Smooth muscle cell (in vitro differentiated cells): ENCODE measurements at regions not wholly inside any gene's neighbourhood (a gene's known extent, or its start where the extent isn't known, plus 50 kb on each side); places are given as distances from the start of the nearest gene placed in this dataset.

Source experiments
- DNase-seq: peaks from one replicate; lab custom pipeline; 2025; ENCODE audit not compliant: unreplicated experiment; lab: John Stamatoyannopoulos, UW
- H2AFZ ChIP-seq: fragments of 200-600 bp; sonication (generic); 2 replicates; pipeline ENCODE4 v1.6.0; 2016; ENCODE audit warnings: antibody characterized with exemption, low read depth, mild to moderate bottlenecking
- H3F3A ChIP-seq: fragments of 200-600 bp; sonication (generic); 2 replicates; pipeline ENCODE4 v1.6.0; 2017; ENCODE audit warnings: antibody characterized with exemption, low read depth
- H3K27ac ChIP-seq: fragments of 200-600 bp; sonication (generic); 2 replicates; pipeline ENCODE4 v1.5.1; 2016; ENCODE audit warnings: low read depth, mild to moderate bottlenecking
- H3K27me3 ChIP-seq: fragments of 200-600 bp; sonication (generic); 2 replicates; pipeline ENCODE4 v1.6.1; 2016; ENCODE audit warnings: low read depth, mild to moderate bottlenecking
- H3K36me3 ChIP-seq: fragments of 200-600 bp; sonication (generic); 2 replicates; pipeline ENCODE4 v1.5.1; 2016; ENCODE audit warnings: low read depth
- H3K4me1 ChIP-seq: fragments of 200-600 bp; sonication (generic); 2 replicates; pipeline ENCODE4 v1.5.1; 2016; ENCODE audit warnings: low read depth
- H3K4me2 ChIP-seq: fragments of 200-600 bp; sonication (generic); 2 replicates; pipeline ENCODE4 v1.6.0; 2016; ENCODE audit warnings: mild to moderate bottlenecking
- H3K4me3 ChIP-seq: fragments of 200-600 bp; sonication (generic); 2 replicates; pipeline ENCODE4 v1.5.1; 2016; ENCODE audit warnings: mild to moderate bottlenecking
- H3K79me2 ChIP-seq: fragments of 200-600 bp; sonication (generic); 2 replicates; pipeline ENCODE4 v1.6.0; 2016; ENCODE audit warnings: low read depth, mild to moderate bottlenecking
- H3K9ac ChIP-seq: fragments of 200-600 bp; sonication (generic); 2 replicates; pipeline ENCODE4 v1.6.0; 2016; ENCODE audit warnings: low read depth
- H3K9me3 ChIP-seq: fragments of 200-600 bp; sonication (generic); replicated peaks from 2 replicates; pipeline ENCODE4 v1.5.1; 2016; ENCODE audit warnings: low read depth
- H4K20me1 ChIP-seq: fragments of 200-600 bp; sonication (generic); 2 replicates; pipeline ENCODE4 v1.6.0; 2016; ENCODE audit warnings: low read depth
- CTCF ChIP-seq: fragments of 200-600 bp; sonication (generic); IDR thresholded peaks from 2 replicates; pipeline ENCODE4 v1.5.1; 2017; ENCODE audit warnings: borderline replicate concordance, mild to moderate bottlenecking, antibody characterized with exemption; ENCODE audit not compliant: insufficient read depth, poor library complexity, severe bottlenecking
- WGBS: methylation state at CpG from one replicate; pipeline ENCODE4 v1.1.7; 2016; ENCODE audit warnings: low lambda C conversion rate; 5-methylcytosine and 5-hydroxymethylcytosine counted together

- no peaks in the 10 kb centered on the region for H3K27me3 ChIP-seq
- DNase-seq = no peak
- no peak overlapping the region for H3K4me3 ChIP-seq
- H3K9me3 ChIP-seq = no peaks in the 10 kb centered on the region
- 67% methylated on average over 1 of the region's 1 CpG for WGBS
- H3K4me1 ChIP-seq = no peaks in the 10 kb centered on the region
- no peaks in the 10 kb centered on the region for H3K79me2 ChIP-seq
- H3K9ac ChIP-seq = no peak overlapping the region
- H2AFZ ChIP-seq = no peak overlapping the region
- H3K27ac ChIP-seq = no peak overlapping the region
- no peaks in the 10 kb centered on the region for H4K20me1 ChIP-seq
- TF ChIP-seq CTCF = no peak
- no peaks in the 10 kb centered on the region for H3F3A ChIP-seq
- H3K4me2 ChIP-seq = no peak overlapping the region
- H3K36me3 ChIP-seq = no peaks in the 10 kb centered on the region
Observed at GRCh38 chr9:13755551-13755950, 476.1 kb upstream of the MPDZ start.

- H4K20me1 ChIP-seq = no peaks in the 10 kb centered on the region
- WGBS = 93% methylated on average over 3 of the region's 3 CpGs
- H3K36me3 ChIP-seq = no peaks in the 10 kb centered on the region
- H3K27me3 ChIP-seq = no peaks in the 10 kb centered on the region
- no peak overlapping the region for H3K4me3 ChIP-seq
- TF ChIP-seq CTCF = no peak
- H3K79me2 ChIP-seq = no peaks in the 10 kb centered on the region
- no peak for DNase-seq
- no peak overlapping the region for H3K27ac ChIP-seq
- H3K9ac ChIP-seq = no peak overlapping the region
- no peak overlapping the region for H3K4me2 ChIP-seq
- H3F3A ChIP-seq = no peaks in the 10 kb centered on the region
- H2AFZ ChIP-seq = no peak overlapping the region
- H3K9me3 ChIP-seq = no peaks in the 10 kb centered on the region
- H3K4me1 ChIP-seq = no peaks in the 10 kb centered on the region
Observed at GRCh38 chr9:13750639-13751038, 471.1 kb upstream of the MPDZ start.

- Histone ChIP-seq H3K4me1 (no peaks in the 10 kb centered on the region), H4K20me1 (no peaks in the 10 kb centered on the region), H3K79me2 (no peaks in the 10 kb centered on the region), H3K4me2 (no peak overlapping the region), H3K9me3 (no peaks in the 10 kb centered on the region), H3K27me3 (no peaks in the 10 kb centered on the region), H3K27ac (no peak overlapping the region), H3K4me3 (no peak overlapping the region), H3K36me3 (no peaks in the 10 kb centered on the region), H2AFZ (no peak overlapping the region), H3F3A (no peaks in the 10 kb centered on the region), H3K9ac (no peak overlapping the region)
- TF ChIP-seq CTCF = no peak
- WGBS = 85% methylated on average over 4 of the region's 4 CpGs
- DNase-seq = no peak
Observed at GRCh38 chr9:13750061-13750460, 470.6 kb upstream of the MPDZ start.

GRCh38 chr9:13746876-13747275 lies 467.4 kb upstream of the MPDZ start:
- TF ChIP-seq CTCF = no peak
- H3K27me3 ChIP-seq = no peaks in the 10 kb centered on the region
- H3K4me1 ChIP-seq = no peaks in the 10 kb centered on the region
- H3F3A ChIP-seq = no peaks in the 10 kb centered on the region
- H2AFZ ChIP-seq = no peak overlapping the region
- H4K20me1 ChIP-seq = no peaks in the 10 kb centered on the region
- H3K27ac ChIP-seq = no peak overlapping the region
- WGBS = 61% methylated on average over 1 of the region's 1 CpG
- no peaks in the 10 kb centered on the region for H3K79me2 ChIP-seq
- no peak overlapping the region for H3K4me2 ChIP-seq
- no peaks in the 10 kb centered on the region for H3K9me3 ChIP-seq
- no peak overlapping the region for H3K9ac ChIP-seq
- no peak for DNase-seq
- no peaks in the 10 kb centered on the region for H3K36me3 ChIP-seq
- H3K4me3 ChIP-seq = no peak overlapping the region
